Effector memory CD8-positive, alpha-beta T cell (primary cell): ENCODE measurements at regions not wholly inside any gene's neighbourhood (a gene's known extent, or its start where the extent isn't known, plus 50 kb on each side); places are given as distances from the start of the nearest gene placed in this dataset.
"Not testable (repeated sequence)": the region's sequence is repeated elsewhere in the genome, so short reads cannot be mapped to it uniquely, and the experiment has no call there.

Source experiments
- ATAC-seq: fragments of 150-1000 bp; cut with Tn5 transposase; replicated peaks from 2 replicates; pipeline ENCODE4 v1.10.0; 2021; ENCODE audit warnings: mild to moderate bottlenecking, moderate library complexity
- DNase-seq, 3 experiments: peaks; one replicate each; pipeline ENCODE4 v3.0.0; 2021
- H3K27ac Mint-ChIP-seq, 2 donors: one replicate each; pipeline ENCODE4 v1.8.0; 2022; ENCODE audit warnings: mild to moderate bottlenecking in 2 of 2, mixed read lengths in 2 of 2, moderate library complexity in 2 of 2
- H3K27me3 Mint-ChIP-seq, 2 donors: one replicate each; pipeline ENCODE4 v1.8.0; 2022; ENCODE audit warnings: mixed read lengths in 2 of 2
- H3K36me3 Mint-ChIP-seq: one replicate; pipeline ENCODE4 v1.8.0; 2022; ENCODE audit warnings: mild to moderate bottlenecking, moderate library complexity, mixed read lengths; ENCODE audit not compliant: insufficient read depth
- H3K4me1 Mint-ChIP-seq, 2 donors: one replicate each; pipeline ENCODE4 v1.8.0; 2022; ENCODE audit warnings: low read depth in 2 of 2, mixed read lengths in 2 of 2
- H3K4me3 Mint-ChIP-seq, 2 donors: one replicate each; pipeline ENCODE4 v1.8.0; 2022; ENCODE audit warnings: mild to moderate bottlenecking in 2 of 2, mixed read lengths in 2 of 2, moderate library complexity in 2 of 2
- H3K9me3 Mint-ChIP-seq, 2 donors: one replicate each; pipeline ENCODE4 v1.8.0; 2022; ENCODE audit warnings: mixed read lengths in 2 of 2

- Mint-ChIP-seq H3K4me3 (no peak overlapping the region), H3K36me3 (no peaks in the 10 kb centered on the region), H3K27ac (no peak overlapping the region), H3K4me1 (no peaks in the 10 kb centered on the region), H3K27me3 (no peaks in the 10 kb centered on the region), H3K9me3 (no peaks in the 10 kb centered on the region)
- DNase-seq: no peak
- no peak for ATAC-seq
These were observed 1103.0 kb upstream of the SLC39A10 start for GRCh38 chr2:194553980-194554379.

- H3K4me3 Mint-ChIP-seq: no peak overlapping the region
- DNase-seq: no peak
- no peak overlapping the region for H3K27ac Mint-ChIP-seq
- no peaks in the 10 kb centered on the region for H3K4me1 Mint-ChIP-seq
- no peak for ATAC-seq
- H3K9me3 Mint-ChIP-seq: no peaks in the 10 kb centered on the region
- H3K36me3 Mint-ChIP-seq: no peaks in the 10 kb centered on the region
- no peaks in the 10 kb centered on the region for H3K27me3 Mint-ChIP-seq
These were observed 1106.3 kb upstream of the SLC39A10 start for GRCh38 chr2:194550702-194551101.

DNA sequence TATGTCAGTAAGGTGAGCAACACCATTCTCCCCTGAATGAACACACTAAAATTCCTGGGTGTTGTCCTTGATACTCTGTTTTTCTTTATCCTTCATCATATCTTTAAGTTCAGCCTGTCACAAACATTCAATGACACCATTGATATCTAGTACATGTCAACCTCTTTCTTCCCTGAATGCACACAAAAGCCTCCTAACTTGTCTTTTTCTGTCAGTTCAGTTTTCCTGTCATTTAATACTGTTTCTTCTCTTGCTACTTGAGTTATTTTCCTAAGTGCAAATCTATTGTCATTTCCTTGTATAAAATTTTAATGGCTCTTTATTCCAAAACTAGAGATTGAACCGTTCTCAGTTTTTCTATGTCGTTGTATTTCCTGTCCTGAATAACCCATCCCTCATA is 1107.6 kb upstream of the SLC39A10 start:
- H3K4me3 Mint-ChIP-seq: no peak overlapping the region
- H3K27ac Mint-ChIP-seq: no peak overlapping the region
- H3K36me3 Mint-ChIP-seq: no peaks in the 10 kb centered on the region
- no peaks in the 10 kb centered on the region for H3K27me3 Mint-ChIP-seq
- no peaks in the 10 kb centered on the region for H3K4me1 Mint-ChIP-seq
- no peak for DNase-seq
- no peak for ATAC-seq
- H3K9me3 Mint-ChIP-seq: no peaks in the 10 kb centered on the region

GRCh38 chr2:194545978-194546377 is 1111.0 kb upstream of the SLC39A10 start:
- peaks cover 5 to 7% of the 10 kb centered on the region in 2 donors for H3K9me3 Mint-ChIP-seq
- no peak overlapping the region for H3K4me3 Mint-ChIP-seq
- DNase-seq (no peak), ATAC-seq (no peak)
- no peak overlapping the region for H3K27ac Mint-ChIP-seq
- H3K4me1 Mint-ChIP-seq: no peaks in the 10 kb centered on the region
- H3K36me3 Mint-ChIP-seq: no peaks in the 10 kb centered on the region
- no peaks in the 10 kb centered on the region for H3K27me3 Mint-ChIP-seq

DNA sequence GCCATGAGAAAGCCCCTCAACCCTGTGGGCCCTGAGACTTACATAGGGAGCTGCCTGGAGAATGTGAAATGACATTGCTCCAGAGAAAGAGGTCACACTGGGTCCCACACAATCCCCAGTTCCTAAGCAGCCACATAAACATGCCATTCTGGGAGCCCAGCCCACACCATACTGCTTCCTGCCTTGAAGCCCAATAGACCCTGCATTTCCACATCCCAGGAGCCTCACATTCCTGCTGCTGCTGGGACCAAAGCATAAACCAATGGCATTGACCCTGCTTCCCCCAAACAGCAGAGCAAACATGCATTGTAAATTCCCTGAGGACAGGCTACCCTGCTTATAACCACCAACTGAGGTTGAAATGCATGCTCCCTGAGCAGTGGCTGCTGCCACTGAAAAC is 1117.6 kb upstream of the SLC39A10 start:
- H3K27ac Mint-ChIP-seq: no peak overlapping the region
- no peaks in the 10 kb centered on the region for H3K4me1 Mint-ChIP-seq
- DNase-seq (no peak), ATAC-seq (no peak)
- H3K36me3 Mint-ChIP-seq: no peaks in the 10 kb centered on the region
- peaks cover 5 to 7% of the 10 kb centered on the region in 2 donors for H3K9me3 Mint-ChIP-seq
- no peaks in the 10 kb centered on the region for H3K27me3 Mint-ChIP-seq
- H3K4me3 Mint-ChIP-seq: no peak overlapping the region

- Mint-ChIP-seq H3K27me3 (no peaks in the 10 kb centered on the region), H3K4me3 (no peak overlapping the region), H3K27ac (no peak overlapping the region), H3K9me3 (no peaks in the 10 kb centered on the region), H3K4me1 (no peaks in the 10 kb centered on the region), H3K36me3 (no peaks in the 10 kb centered on the region)
- ATAC-seq (no peak), DNase-seq (no peak)
These were observed 1130.9 kb upstream of the SLC39A10 start for GRCh38 chr2:194526121-194526520.

- Mint-ChIP-seq H3K9me3 (peaks cover 0 to 2% of the 10 kb centered on the region in 2 donors), H3K36me3 (no peaks in the 10 kb centered on the region)
These were observed 1142.7 kb upstream of the SLC39A10 start for GRCh38 chr2:194514281-194514680.

GRCh38 chr2:194511070-194511469 is 1146.0 kb upstream of the SLC39A10 start:
- not testable (repeated sequence) for H3K4me1 Mint-ChIP-seq, ATAC-seq, H3K27me3 Mint-ChIP-seq, DNase-seq, H3K27ac Mint-ChIP-seq, H3K9me3 Mint-ChIP-seq, H3K36me3 Mint-ChIP-seq, H3K4me3 Mint-ChIP-seq

More at GRCh38 chr2:194514281-194514680, 1142.7 kb upstream of the SLC39A10 start:
- no peaks in the 10 kb centered on the region for H3K27me3 Mint-ChIP-seq
- H3K4me3 Mint-ChIP-seq: no peak overlapping the region
- no peak overlapping the region for H3K27ac Mint-ChIP-seq
- ATAC-seq: no peak
- no peaks in the 10 kb centered on the region for H3K4me1 Mint-ChIP-seq
- no peak for DNase-seq

DNA sequence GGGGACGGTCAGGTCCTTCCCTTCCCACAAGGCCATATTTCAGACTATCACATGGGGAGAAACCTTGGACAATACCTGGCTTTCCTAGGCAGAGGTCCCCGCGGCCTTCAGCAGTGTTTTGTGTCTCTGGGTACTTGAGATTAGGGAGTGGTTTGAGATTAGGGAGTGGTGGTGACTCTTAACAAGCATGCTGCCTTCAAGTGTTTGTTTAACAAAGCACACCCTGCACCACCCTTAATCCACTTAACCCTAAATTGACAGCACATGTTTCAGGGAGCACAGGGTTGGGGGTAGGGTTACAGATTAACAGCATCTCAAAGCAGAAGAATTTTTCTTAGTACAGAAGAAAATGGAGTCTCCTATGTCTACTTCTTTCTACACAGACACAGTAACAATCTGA is 1152.2 kb upstream of the SLC39A10 start:
- H3K4me3 Mint-ChIP-seq, H3K27ac Mint-ChIP-seq, ATAC-seq, H3K36me3 Mint-ChIP-seq, DNase-seq, H3K27me3 Mint-ChIP-seq, H3K4me1 Mint-ChIP-seq: not testable (repeated sequence)
- peaks cover 10 to 13% of the 10 kb centered on the region in 2 donors for H3K9me3 Mint-ChIP-seq

DNA sequence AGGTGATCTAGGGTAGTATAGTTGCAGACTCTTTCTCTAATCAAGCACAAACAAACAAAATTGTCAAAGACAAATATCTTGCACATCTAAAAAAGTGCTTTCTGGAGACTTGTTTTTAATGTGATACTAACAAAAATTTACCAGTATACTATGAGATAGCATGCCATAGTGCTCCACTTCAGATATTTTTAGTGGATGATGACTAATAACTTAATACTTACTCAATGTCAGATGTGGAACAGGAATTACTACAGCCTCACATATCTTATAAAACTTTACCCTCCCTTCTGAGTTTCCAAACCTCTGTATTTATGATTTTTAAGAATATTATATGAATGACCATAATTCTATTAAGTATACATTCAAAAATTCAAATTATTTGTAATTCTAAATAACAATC is 1162.0 kb upstream of the SLC39A10 start:
- no peak for ATAC-seq
- no peaks in the 10 kb centered on the region for H3K36me3 Mint-ChIP-seq

DNA sequence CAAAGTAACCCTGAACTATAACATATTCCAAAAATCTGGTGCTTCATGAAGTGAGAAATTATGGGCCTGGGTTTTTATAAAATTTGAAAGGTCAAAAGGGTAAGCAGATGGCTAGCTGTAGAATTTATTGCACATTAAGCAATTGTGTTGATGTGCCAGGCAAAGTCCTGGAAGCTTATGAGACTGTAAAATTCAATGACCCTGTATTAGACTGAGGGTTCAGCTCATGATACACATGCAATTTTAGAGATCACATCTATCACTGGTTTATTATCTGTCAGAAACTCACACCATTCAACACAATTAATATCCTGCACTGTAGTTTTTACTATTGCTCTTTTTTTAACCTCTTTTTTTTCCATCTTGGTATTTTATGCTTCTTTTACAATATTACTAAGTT is 1162.6 kb upstream of the SLC39A10 start:
- H3K9me3 Mint-ChIP-seq: no peaks in the 10 kb centered on the region
- no peak overlapping the region for H3K27ac Mint-ChIP-seq
- no peaks in the 10 kb centered on the region for H3K4me1 Mint-ChIP-seq
- DNase-seq (no peak), ATAC-seq (no peak)
- no peaks in the 10 kb centered on the region for H3K27me3 Mint-ChIP-seq
- H3K36me3 Mint-ChIP-seq: no peaks in the 10 kb centered on the region
- no peak overlapping the region for H3K4me3 Mint-ChIP-seq

More for the DNA sequence above, 1162.0 kb upstream of the SLC39A10 start:
- DNase-seq: no peak
- Mint-ChIP-seq H3K4me1 (no peaks in the 10 kb centered on the region), H3K4me3 (no peak overlapping the region), H3K27me3 (no peaks in the 10 kb centered on the region), H3K9me3 (no peaks in the 10 kb centered on the region), H3K27ac (no peak overlapping the region)

DNA sequence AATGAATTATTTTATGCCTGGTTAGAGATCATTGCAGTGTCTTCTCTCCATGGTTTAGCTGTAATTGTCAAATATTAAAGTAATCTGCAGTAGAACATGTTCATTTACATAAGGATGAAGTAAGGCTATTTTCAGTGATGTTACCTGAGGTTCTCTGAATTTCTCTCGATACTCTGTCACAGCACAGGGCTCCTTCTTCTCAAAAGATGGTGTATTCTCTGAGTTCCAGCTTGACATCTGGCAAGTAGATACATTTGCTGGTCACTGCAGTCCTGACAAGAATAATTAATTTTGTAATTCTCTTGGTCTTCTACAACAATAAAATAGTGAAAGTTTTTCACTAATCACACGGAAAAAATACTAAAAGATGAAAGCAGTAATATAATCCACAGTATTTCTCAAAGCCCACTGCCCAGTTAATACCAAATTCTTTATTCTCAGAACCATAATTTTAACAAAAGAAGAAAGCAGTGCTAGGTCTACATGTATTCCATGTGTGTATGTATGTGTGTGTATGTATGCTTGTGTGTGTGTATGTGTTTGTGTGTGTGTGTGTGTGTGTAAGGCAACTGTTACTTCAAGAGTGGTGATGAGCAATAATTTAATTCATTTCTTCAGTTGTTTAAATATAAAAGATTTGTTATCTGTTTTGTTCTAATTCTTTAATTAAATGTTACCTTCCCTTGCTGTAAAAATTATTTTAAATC is 1165.5 kb upstream of the SLC39A10 start:
- Mint-ChIP-seq H3K4me3 (no peak overlapping the region), H3K4me1 (no peaks in the 10 kb centered on the region), H3K36me3 (no peaks in the 10 kb centered on the region), H3K9me3 (no peaks in the 10 kb centered on the region), H3K27me3 (no peaks in the 10 kb centered on the region), H3K27ac (no peak overlapping the region)
- DNase-seq (no peak), ATAC-seq (no peak)

- Mint-ChIP-seq H3K9me3 (peaks cover 0 to 5% of the 10 kb centered on the region in 2 donors), H3K27me3 (no peaks in the 10 kb centered on the region), H3K4me3 (no peak overlapping the region), H3K4me1 (no peaks in the 10 kb centered on the region), H3K27ac (no peak overlapping the region), H3K36me3 (no peaks in the 10 kb centered on the region)
- no peak for DNase-seq
- no peak for ATAC-seq
These were observed 1170.7 kb upstream of the SLC39A10 start for GRCh38 chr2:194486326-194486725.

GRCh38 chr2:194483041-194483440 is 1174.0 kb upstream of the SLC39A10 start:
- Mint-ChIP-seq H3K4me1 (no peaks in the 10 kb centered on the region), H3K36me3 (no peaks in the 10 kb centered on the region), H3K4me3 (no peak overlapping the region), H3K27ac (no peak overlapping the region), H3K9me3 (peaks cover 0 to 5% of the 10 kb centered on the region in 2 donors), H3K27me3 (no peaks in the 10 kb centered on the region)
- DNase-seq (no peak), ATAC-seq (no peak)
